T-helper 1 cell treated with Interleukin-12 subunit alpha and Interleukin-12 subunit beta and Interleukin-4 antibody, amounts not matched to agents 30 ng/mL and 1 ng/mL, for 36 hours (primary cell): ENCODE measurements at regions not wholly inside any gene's neighbourhood (a gene's known extent, or its start where the extent isn't known, plus 50 kb on each side); places are given as distances from the start of the nearest gene placed in this dataset.

Experiments used
- intact Hi-C: fragments of 100-400 bp; cut with micrococcal nuclease; formaldehyde crosslinking; loops from one replicate; pipeline ENCODE4 v1.15.1; 2024

GRCh38 chr18:75683426-75683825, 255.9 kb upstream of the SMIM21 start:
- intact Hi-C loops = no loop called here

GRCh38 chr18:75681538-75682115, 254.1 kb upstream of the SMIM21 start:
- intact Hi-C loops = no loop called here

GRCh38 chr18:75679331-75679730, 251.8 kb upstream of the SMIM21 start:
- intact Hi-C loops = no loop called here

GRCh38 chr18:75678627-75679026, 251.1 kb upstream of the SMIM21 start:
- intact Hi-C loops = no loop called here

- intact Hi-C loops = no loop called here
These were observed 250.4 kb upstream of the SMIM21 start for GRCh38 chr18:75677696-75678455.

GRCh38 chr18:75660932-75661331, 233.4 kb upstream of the SMIM21 start:
- intact Hi-C loops = no loop called here

- intact Hi-C loops = no loop called here
These were observed 232.1 kb upstream of the SMIM21 start for GRCh38 chr18:75659535-75660023.

GRCh38 chr18:75658330-75658729, 230.8 kb upstream of the SMIM21 start:
- intact Hi-C loops = no loop called here

- intact Hi-C loops = no loop called here
These were observed 229.2 kb upstream of the SMIM21 start for GRCh38 chr18:75656563-75657247.

GRCh38 chr18:75656035-75656434, 228.5 kb upstream of the SMIM21 start:
- intact Hi-C loops = no loop called here

GRCh38 chr18:75654851-75655751, 227.6 kb upstream of the SMIM21 start:
- intact Hi-C loops = no loop called here

- intact Hi-C loops = no loop called here
These were observed 226.9 kb upstream of the SMIM21 start for GRCh38 chr18:75654386-75654785.

- intact Hi-C loops = no loop called here
These were observed 225.0 kb upstream of the SMIM21 start for GRCh38 chr18:75652528-75652927.

GRCh38 chr18:75644871-75645270, 217.4 kb upstream of the SMIM21 start:
- intact Hi-C loops = no loop called here

- intact Hi-C loops = no loop called here
These were observed 215.6 kb upstream of the SMIM21 start for GRCh38 chr18:75643083-75643482.

- intact Hi-C loops = no loop called here
These were observed 211.9 kb upstream of the SMIM21 start for GRCh38 chr18:75639472-75639831.

- intact Hi-C loops = no loop called here
These were observed 211.4 kb upstream of the SMIM21 start for GRCh38 chr18:75638776-75639471.

- intact Hi-C loops = no loop called here
These were observed 210.8 kb upstream of the SMIM21 start for GRCh38 chr18:75638223-75638775.

- intact Hi-C loops = no loop called here
These were observed 207.6 kb upstream of the SMIM21 start for GRCh38 chr18:75635096-75635495.

- intact Hi-C loops = no loop called here
These were observed 198.5 kb upstream of the SMIM21 start for GRCh38 chr18:75625966-75626365.

- intact Hi-C loops = no loop called here
These were observed 197.4 kb upstream of the SMIM21 start for GRCh38 chr18:75624869-75625268.
